Natural killer cell (primary cell): ENCODE measurements at regions not wholly inside any gene's neighbourhood (a gene's known extent, or its start where the extent isn't known, plus 50 kb on each side); places are given as distances from the start of the nearest gene placed in this dataset.

Experiments used
- ATAC-seq, 3 donors: fragments of 150-1000 bp in 2 of 3; fragments of 200-7000 bp in 1 of 3; cut with Tn5 transposase; 1 replicate in 1 of 3; 2 replicates in 2 of 3; pipeline ENCODE4 v1.10.0; 2021; ENCODE audit warnings: mild to moderate bottlenecking in 2 of 3, moderate library complexity in 2 of 3
- DNase-seq, 2 donors: peaks; one replicate each; pipeline versions ENCODE4 v3.0.0 to v3.0.0-alpha.2; 2013 to 2021; ENCODE audit warnings: mixed read lengths in 1 of 2
- H3K27ac ChIP-seq: one replicate; pipeline ENCODE4 v1.5.1; 2013; ENCODE audit warnings: mild to moderate bottlenecking, low read length
- H3K27me3 ChIP-seq: one replicate; pipeline ENCODE4 v1.6.1; 2013; ENCODE audit warnings: low read length; ENCODE audit not compliant: control insufficient read depth, insufficient read depth
- H3K36me3 ChIP-seq: one replicate; pipeline ENCODE4 v1.6.1; 2013; ENCODE audit warnings: low read length; ENCODE audit not compliant: control insufficient read depth, insufficient read depth
- H3K4me1 ChIP-seq: one replicate; pipeline ENCODE4 v1.6.1; 2013; ENCODE audit warnings: low read length; ENCODE audit not compliant: control insufficient read depth, insufficient read depth
- H3K4me3 ChIP-seq: one replicate; pipeline ENCODE4 v1.5.1; 2013; ENCODE audit warnings: low read length
- H3K9me3 ChIP-seq: one replicate; pipeline ENCODE4 v1.6.1; 2013; ENCODE audit warnings: low read length; ENCODE audit not compliant: control insufficient read depth, insufficient read depth
- H3K27ac Mint-ChIP-seq, 2 donors: one replicate each; pipeline ENCODE4 v1.8.0; 2022; ENCODE audit warnings: mild to moderate bottlenecking in 2 of 2, mixed read lengths in 2 of 2, moderate library complexity in 1 of 2
- H3K27me3 Mint-ChIP-seq, 2 donors: one replicate each; pipeline ENCODE4 v1.8.0; 2022; ENCODE audit warnings: low read depth in 2 of 2, mixed read lengths in 2 of 2
- H3K36me3 Mint-ChIP-seq: one replicate; pipeline ENCODE4 v1.8.0; 2022; ENCODE audit warnings: mixed read lengths
- H3K4me1 Mint-ChIP-seq, 2 donors: one replicate each; pipeline ENCODE4 v1.8.0; 2022; ENCODE audit warnings: mixed read lengths in 2 of 2
- H3K4me3 Mint-ChIP-seq: one replicate; pipeline ENCODE4 v1.8.0; 2022; ENCODE audit warnings: mild to moderate bottlenecking, moderate library complexity, mixed read lengths
- H3K9me3 Mint-ChIP-seq, 2 donors: one replicate each; pipeline ENCODE4 v1.8.0; 2022; ENCODE audit warnings: mixed read lengths in 2 of 2
- WGBS: methylation state at CpG from one replicate; pipeline ENCODE4 v1.1.7; 2013; ENCODE audit warnings: missing lambda C conversion rate; ENCODE audit not compliant: insufficient coverage; 5-methylcytosine and 5-hydroxymethylcytosine counted together
- intact Hi-C: fragments of 100-400 bp; cut with micrococcal nuclease; formaldehyde crosslinking; loops from one replicate; pipeline ENCODE4 v1.14.2; 2022
- TF ChIP-seq, protein P1 (sequence below): fragments of 200-600 bp; IDR thresholded peaks from one replicate; pipeline ENCODE4 v1.8.0; 2022; ENCODE audit warnings: antibody characterized with exemption

DNA sequence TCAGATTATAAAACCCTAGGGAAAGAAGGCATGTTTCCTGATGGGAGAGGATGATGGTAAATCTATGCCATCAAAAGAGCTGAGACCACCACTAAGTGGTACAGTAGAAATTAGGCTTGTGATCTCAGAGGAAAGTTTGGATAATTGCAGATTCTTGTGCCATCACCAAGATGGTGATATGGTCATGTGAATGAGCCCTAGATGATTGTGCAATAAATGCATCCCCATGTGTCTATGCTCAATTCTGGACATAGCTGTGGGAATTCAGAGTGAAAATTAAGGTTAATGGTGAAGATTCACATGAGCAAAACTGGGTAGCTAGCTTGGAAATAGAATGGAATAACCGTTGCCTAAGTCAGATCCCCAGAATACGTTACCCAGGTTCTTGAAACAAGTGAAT is 496.1 kb upstream of the FSIP2 start:
- 83% methylated on average over 2 of the region's 2 CpGs for WGBS
- Histone ChIP-seq H3K27me3 (no peaks in the 10 kb centered on the region), H3K9me3 (peaks cover 4% of the 10 kb centered on the region), H3K36me3 (no peaks in the 10 kb centered on the region), H3K4me1 (no peaks in the 10 kb centered on the region), H3K4me3 (no peak overlapping the region), H3K27ac (no peak overlapping the region)
- Mint-ChIP-seq H3K4me3 (no peak overlapping the region), H3K9me3 (peaks cover 8 to 14% of the 10 kb centered on the region in 2 donors), H3K27ac (no peak overlapping the region), H3K4me1 (no peaks in the 10 kb centered on the region), H3K36me3 (no peaks in the 10 kb centered on the region), H3K27me3 (no peaks in the 10 kb centered on the region)
- ATAC-seq (no peak), DNase-seq (no peak)
- TF ChIP-seq, protein P1, sequence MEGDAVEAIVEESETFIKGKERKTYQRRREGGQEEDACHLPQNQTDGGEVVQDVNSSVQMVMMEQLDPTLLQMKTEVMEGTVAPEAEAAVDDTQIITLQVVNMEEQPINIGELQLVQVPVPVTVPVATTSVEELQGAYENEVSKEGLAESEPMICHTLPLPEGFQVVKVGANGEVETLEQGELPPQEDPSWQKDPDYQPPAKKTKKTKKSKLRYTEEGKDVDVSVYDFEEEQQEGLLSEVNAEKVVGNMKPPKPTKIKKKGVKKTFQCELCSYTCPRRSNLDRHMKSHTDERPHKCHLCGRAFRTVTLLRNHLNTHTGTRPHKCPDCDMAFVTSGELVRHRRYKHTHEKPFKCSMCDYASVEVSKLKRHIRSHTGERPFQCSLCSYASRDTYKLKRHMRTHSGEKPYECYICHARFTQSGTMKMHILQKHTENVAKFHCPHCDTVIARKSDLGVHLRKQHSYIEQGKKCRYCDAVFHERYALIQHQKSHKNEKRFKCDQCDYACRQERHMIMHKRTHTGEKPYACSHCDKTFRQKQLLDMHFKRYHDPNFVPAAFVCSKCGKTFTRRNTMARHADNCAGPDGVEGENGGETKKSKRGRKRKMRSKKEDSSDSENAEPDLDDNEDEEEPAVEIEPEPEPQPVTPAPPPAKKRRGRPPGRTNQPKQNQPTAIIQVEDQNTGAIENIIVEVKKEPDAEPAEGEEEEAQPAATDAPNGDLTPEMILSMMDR, result no peak
- intact Hi-C loops, result no loop called here

DNA sequence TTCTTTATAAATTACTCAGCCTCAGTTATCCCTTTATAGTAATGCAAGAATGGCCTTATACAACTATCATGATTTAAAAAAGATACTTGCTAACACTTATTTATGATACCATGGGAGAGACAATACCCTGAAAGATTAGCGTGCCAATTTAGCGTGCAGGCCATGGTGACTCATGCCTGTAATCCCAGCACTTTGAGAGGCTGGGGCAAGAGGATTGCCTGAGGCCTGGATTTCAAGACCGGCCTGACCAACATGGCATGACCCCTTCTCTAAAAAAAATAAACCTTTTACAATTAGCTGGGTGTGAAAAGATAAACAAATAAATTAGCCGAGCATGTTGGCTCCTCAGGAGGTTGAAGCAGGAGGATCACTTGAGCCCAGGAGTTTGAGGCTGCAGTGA is 493.4 kb upstream of the FSIP2 start:
- TF ChIP-seq, protein P1, result no peak
- WGBS, result 85% methylated on average over 4 of the region's 4 CpGs
- H3K27me3 Mint-ChIP-seq, result no peaks in the 10 kb centered on the region
- Histone ChIP-seq H3K4me1 (no peaks in the 10 kb centered on the region), H3K36me3 (no peaks in the 10 kb centered on the region), H3K27me3 (no peaks in the 10 kb centered on the region), H3K9me3 (peaks cover 4% of the 10 kb centered on the region), H3K27ac (no peak overlapping the region), H3K4me3 (no peak overlapping the region)
- H3K4me1 Mint-ChIP-seq, result no peaks in the 10 kb centered on the region
- H3K27ac Mint-ChIP-seq, result no peak overlapping the region
- ATAC-seq (no peak), DNase-seq (no peak)
- H3K36me3 Mint-ChIP-seq, result no peaks in the 10 kb centered on the region
- no peak overlapping the region for H3K4me3 Mint-ChIP-seq
- intact Hi-C loops, result no loop called here
- H3K9me3 Mint-ChIP-seq, result peaks cover 4 to 9% of the 10 kb centered on the region in 2 donors

DNA sequence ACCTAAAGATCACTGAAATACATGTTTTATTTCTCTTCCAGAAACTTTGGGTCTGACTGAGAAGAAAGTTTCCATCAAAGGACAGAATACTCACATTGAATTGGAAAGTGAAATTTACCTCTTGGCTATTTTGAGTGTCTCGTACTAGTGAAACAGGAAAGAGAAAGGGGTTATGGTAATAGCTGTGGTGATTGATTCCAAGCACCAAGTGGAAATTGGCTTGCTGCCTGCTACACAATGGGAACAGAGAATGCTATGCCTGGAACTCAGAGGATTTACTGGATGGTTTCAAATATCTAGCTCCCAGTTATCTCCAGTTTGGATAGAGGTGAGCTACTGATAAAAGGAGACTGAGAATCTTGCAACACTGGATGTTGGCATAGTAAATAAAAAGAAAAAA is 492.8 kb upstream of the FSIP2 start:
- no peaks in the 10 kb centered on the region for H3K36me3 Mint-ChIP-seq
- DNase-seq (no peak), ATAC-seq (no peak)
- peaks cover 4% of the 10 kb centered on the region for H3K9me3 ChIP-seq
- H3K4me3 Mint-ChIP-seq, result no peak overlapping the region
- H3K36me3 ChIP-seq, result no peaks in the 10 kb centered on the region
- H3K9me3 Mint-ChIP-seq, result peaks cover 4 to 9% of the 10 kb centered on the region in 2 donors
- no peaks in the 10 kb centered on the region for H3K27me3 Mint-ChIP-seq
- no peak overlapping the region for H3K4me3 ChIP-seq
- H3K4me1 Mint-ChIP-seq, result no peaks in the 10 kb centered on the region
- no peak overlapping the region for H3K27ac Mint-ChIP-seq
- TF ChIP-seq, protein P1, result no peak
- no peak overlapping the region for H3K27ac ChIP-seq
- H3K4me1 ChIP-seq, result no peaks in the 10 kb centered on the region
- WGBS, result 68% methylated on average over 1 of the region's 1 CpG
- H3K27me3 ChIP-seq, result no peaks in the 10 kb centered on the region
- intact Hi-C loops, result no loop called here

DNA sequence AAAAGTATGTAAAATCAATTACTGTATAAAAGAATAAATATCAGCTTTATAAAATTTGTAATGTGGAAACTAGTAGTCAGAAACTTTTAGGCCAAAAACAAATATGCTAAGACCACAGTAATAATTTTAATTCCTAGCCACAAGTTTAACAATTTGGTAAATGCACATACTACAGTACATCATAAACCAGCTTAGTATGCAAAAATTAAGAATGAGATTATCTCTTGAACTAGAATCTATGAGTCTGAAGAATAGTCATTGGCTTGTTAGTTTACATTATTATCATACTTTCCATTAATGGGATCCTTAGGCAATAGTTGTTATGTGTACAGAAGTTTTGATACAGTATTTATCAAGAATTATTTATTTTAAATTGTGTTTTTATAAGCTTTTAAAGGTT is 491.9 kb upstream of the FSIP2 start:
- Histone ChIP-seq H3K27me3 (no peaks in the 10 kb centered on the region), H3K36me3 (no peaks in the 10 kb centered on the region), H3K27ac (no peak overlapping the region), H3K4me1 (no peaks in the 10 kb centered on the region), H3K9me3 (peaks cover 4% of the 10 kb centered on the region), H3K4me3 (no peak overlapping the region)
- intact Hi-C loops, result no loop called here
- peaks cover 4 to 9% of the 10 kb centered on the region in 2 donors for H3K9me3 Mint-ChIP-seq
- no peak for DNase-seq
- no peak overlapping the region for H3K27ac Mint-ChIP-seq
- H3K36me3 Mint-ChIP-seq, result no peaks in the 10 kb centered on the region
- no peak overlapping the region for H3K4me3 Mint-ChIP-seq
- no peaks in the 10 kb centered on the region for H3K27me3 Mint-ChIP-seq
- H3K4me1 Mint-ChIP-seq, result no peaks in the 10 kb centered on the region
- TF ChIP-seq, protein P1, result no peak
- no peak for ATAC-seq
